HG02943 (cell line): ENCODE measurements at regions not wholly inside any gene's neighbourhood (a gene's known extent, or its start where the extent isn't known, plus 50 kb on each side); places are given as distances from the start of the nearest gene placed in this dataset.
"Not testable (repeated sequence)": the region's sequence is repeated elsewhere in the genome, so short reads cannot be mapped to it uniquely, and the experiment has no call there.

ENCODE experiments used
- ATAC-seq: cut with Tn5 transposase; IDR thresholded peaks from one replicate; pipeline ENCODE4 v1.9.1; 2021; ENCODE audit warnings: mild to moderate bottlenecking, low read depth, moderate library complexity; ENCODE audit not compliant: unreplicated experiment

- no peak for ATAC-seq
These were observed 387.4 kb upstream of the ASIC2 start for GRCh38 chr17:33680472-33680871.

- ATAC-seq, result no peak
These were observed 389.5 kb upstream of the ASIC2 start for GRCh38 chr17:33682599-33682998.

DNA sequence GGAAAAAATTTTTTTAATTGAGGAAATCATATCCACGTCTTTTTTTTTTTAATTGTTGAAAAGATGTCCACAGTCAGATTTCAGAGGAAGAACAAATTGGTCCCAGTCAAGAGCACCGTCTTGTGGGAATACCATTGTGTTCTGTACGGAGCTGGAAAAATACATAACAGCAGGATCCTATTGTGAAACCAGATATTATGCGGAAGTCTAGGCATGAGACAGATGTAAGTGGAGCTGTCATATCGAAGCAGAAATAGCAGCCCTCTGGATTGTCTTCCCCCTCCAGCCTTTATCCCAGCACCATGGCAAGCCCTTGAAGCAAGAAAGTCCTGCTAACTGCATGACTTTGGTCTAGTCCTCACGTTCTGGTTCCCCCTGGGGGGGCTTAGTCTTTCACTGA, 391.6 kb upstream of the ASIC2 start:
- no peak for ATAC-seq

DNA sequence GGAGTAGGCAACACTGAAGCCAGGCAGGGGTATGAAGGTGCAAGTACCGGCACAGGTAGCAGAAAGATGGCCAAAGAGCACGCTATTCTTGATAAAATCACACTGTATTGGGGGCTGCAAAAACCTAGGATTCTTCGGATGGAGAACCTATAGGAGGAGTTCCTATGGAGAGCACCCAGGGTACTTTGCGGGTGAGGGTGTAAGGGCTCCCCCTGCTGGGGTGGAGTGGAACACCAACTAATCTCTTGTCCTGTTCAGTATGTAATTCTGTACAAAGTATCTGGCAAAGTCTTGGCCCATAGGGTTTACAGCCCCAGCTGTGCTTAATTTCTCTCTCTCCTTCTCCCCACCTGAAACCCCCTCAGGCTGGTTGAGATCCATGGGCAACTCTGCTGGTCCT, 393.1 kb upstream of the ASIC2 start:
- no peak for ATAC-seq

DNA sequence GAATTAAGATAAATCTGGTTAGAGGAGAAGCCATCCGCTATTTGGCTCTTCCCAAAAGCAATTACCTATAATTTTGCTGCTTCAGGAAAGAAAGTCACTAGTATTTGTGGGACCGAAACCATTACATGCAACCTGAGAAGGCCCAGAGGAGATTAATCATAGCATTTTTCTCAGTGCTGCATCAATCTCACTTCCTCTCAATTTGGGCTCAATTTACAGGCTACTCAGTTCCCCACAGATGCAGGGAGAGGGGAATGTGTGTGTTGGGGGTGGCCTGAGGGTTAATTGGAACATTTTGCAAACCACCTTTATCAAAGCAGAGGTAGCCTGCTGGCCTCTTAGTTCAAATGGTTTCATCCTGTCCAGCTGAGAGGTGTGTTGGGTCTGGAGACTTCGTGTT, 394.7 kb upstream of the ASIC2 start:
- no peak for ATAC-seq

- no peak for ATAC-seq
These were observed 395.7 kb upstream of the ASIC2 start for GRCh38 chr17:33688771-33689170.

- ATAC-seq, result no peak
These were observed 396.6 kb upstream of the ASIC2 start for GRCh38 chr17:33689725-33690124.

- no peak for ATAC-seq
These were observed 402.3 kb upstream of the ASIC2 start for GRCh38 chr17:33695431-33695830.

DNA sequence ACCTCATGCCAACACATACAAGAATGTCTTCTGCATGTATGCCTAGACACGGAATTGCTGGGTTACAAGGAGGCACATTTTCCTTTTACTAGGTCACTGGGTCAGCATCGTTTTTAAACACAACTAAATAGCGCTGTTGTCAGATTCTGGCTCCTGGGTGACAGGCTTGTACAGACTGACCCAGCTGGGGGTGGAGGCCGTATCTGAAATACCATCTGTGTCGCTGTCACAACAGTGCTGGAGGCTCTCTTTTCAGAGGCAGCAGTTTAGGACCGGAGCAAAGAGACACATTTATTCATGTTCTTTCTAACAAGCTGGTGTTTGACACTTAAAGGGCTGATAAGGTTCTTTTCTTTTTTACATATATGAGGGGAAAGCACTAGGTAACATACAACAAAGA, 403.0 kb upstream of the ASIC2 start:
- ATAC-seq, result no peak

DNA sequence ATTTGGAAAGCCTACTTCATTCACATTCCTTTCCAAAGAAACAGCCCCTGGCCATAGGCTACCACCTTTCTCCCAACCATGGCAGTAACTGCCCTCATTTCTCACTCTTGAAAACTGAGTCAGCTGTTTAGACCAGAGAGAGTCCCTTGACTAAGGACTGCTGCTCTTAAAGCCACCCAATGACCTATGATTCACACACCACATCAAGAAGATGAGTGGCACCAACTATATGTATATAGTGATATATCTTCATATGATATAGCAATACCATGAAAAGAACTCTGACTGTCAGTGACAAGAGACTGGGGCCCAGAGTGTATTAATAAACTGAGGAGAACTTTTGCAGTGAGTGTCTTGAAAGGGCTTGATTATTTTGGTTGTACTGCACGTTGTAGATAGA, 404.5 kb upstream of the ASIC2 start:
- no peak for ATAC-seq

GRCh38 chr17:33701910-33702309, 408.8 kb upstream of the ASIC2 start:
- no peak for ATAC-seq

DNA sequence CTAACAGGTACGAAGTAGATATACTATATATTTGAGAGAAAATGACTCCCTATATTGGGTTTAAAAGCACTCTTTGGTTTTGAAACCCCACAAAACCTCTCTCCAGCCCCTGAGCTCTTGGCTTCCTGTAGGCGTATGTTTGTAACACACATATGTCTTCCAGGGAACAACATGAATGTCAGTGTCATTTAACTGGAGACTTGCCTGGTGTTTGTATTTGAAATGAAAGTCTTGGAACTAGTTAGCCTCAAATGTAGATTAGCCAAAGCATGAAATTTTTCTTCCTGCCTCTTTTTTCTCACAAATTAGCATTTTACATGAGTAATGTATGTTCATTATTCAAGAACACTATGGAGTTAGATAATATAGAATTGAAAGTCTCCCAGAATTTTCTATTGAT, 411.8 kb upstream of the ASIC2 start:
- no peak for ATAC-seq

- ATAC-seq, result no peak
These were observed 416.8 kb upstream of the ASIC2 start for GRCh38 chr17:33709881-33710280.

GRCh38 chr17:33712120-33712519, 419.0 kb upstream of the ASIC2 start:
- ATAC-seq, result no peak

GRCh38 chr17:33716957-33717356, 423.9 kb upstream of the ASIC2 start:
- no peak for ATAC-seq

DNA sequence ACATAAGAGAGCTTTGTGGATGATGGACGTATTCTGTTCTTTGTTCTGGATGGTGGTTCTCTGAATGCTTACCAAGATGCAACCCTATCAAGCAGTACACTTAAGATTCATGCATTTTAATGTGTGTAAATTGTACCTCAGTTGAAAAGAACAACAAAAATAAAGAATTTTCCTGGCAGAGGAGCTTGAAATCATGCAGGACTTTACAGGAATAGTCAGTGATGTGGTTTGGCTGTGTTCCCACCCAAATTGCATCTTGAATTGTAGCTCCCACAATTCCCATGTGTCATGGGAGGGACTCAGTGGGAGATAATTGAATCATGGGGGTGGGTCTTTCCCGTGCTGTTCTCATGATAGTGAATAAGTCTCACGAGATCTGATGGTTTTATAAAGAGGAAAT, 430.6 kb upstream of the ASIC2 start:
- not testable (repeated sequence) for ATAC-seq

- no peak for ATAC-seq
These were observed 432.7 kb upstream of the ASIC2 start for GRCh38 chr17:33725675-33726271.

GRCh38 chr17:33730131-33730530, 437.0 kb upstream of the ASIC2 start:
- ATAC-seq, result no peak

- ATAC-seq, result no peak
These were observed 439.0 kb upstream of the ASIC2 start for GRCh38 chr17:33732116-33732515.

DNA sequence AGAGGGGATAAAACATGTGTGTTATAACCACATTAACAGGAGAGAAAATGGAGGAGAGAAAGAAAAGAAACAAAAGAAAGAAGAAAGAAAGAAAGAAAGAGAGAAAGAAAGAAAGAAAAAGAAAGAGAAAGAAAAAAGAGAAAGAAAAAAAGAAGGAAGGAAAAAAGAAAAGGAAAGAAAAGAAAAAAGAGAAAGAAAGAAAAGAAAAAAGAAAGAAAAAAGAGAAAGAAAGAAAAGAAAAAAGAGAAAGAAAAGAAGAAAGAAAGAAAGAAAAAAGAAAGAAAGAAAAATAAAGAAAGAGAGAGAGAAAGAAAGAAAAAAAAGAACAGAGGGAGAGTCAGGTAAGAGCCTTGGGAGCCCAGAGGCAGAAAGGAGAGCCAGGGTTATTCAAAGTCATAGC, 446.6 kb upstream of the ASIC2 start:
- no peak for ATAC-seq

DNA sequence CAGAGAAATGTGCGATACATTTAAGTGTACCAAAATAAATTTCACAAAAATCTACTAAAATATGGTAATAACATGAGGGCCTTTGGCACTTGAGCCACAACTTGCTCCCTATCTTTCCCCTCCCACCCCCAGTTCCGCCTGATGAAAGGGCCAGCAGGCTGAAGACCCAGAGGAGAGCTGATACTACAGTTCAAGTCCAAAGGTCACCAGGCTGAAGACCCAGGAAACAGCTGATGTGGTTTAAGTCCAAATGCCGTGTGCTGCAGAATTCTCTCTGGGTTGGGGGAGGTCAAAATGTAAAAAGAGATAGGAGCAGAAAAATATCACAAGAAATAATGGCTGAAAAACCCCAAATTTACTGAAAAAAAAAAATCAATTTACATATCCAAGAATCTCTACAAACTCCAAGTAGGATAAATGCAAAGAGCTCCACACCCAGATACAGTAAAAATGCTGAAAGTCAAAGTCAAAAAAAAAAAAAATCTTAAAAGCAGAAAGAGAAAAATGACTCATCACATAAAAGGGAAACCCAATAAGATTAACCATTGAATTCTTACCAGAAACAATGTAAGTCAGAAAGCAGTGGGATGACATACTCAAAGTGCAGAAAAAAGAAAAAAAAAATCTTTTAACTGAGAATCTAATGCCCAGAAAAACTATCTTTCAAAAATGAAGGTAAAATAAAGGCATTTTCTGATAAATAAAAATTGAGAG, 452.1 kb upstream of the ASIC2 start:
- ATAC-seq, result no peak

GRCh38 chr17:33749171-33749570, 456.1 kb upstream of the ASIC2 start:
- ATAC-seq, result no peak
